ENCODE measurements at regions not wholly inside any gene's neighbourhood (a gene's known extent, or its start where the extent isn't known, plus 50 kb on each side); places are given as distances from the start of the nearest gene placed in this dataset.

GRCh38 chr22:48376428-48376827 is 1451.2 kb downstream of the BRD1 start:
- DNase-seq: no peak

GRCh38 chr22:48373626-48374173 is 1454.0 kb downstream of the BRD1 start:
- no peak for DNase-seq

- no peak for DNase-seq
These were observed 1455.3 kb downstream of the BRD1 start for GRCh38 chr22:48372390-48372789.

- DNase-seq: no peak
These were observed 1456.3 kb downstream of the BRD1 start for GRCh38 chr22:48371391-48371790.

- DNase-seq: no peak
These were observed 1457.0 kb downstream of the BRD1 start for GRCh38 chr22:48370508-48371325.

- DNase-seq: no peak
These were observed 1457.7 kb downstream of the BRD1 start for GRCh38 chr22:48369789-48370507.

- no peak for DNase-seq
These were observed 1458.6 kb downstream of the BRD1 start for GRCh38 chr22:48368975-48369525.

GRCh38 chr22:48367731-48368130 is 1459.9 kb downstream of the BRD1 start:
- no peak for DNase-seq

- DNase-seq: no peak
These were observed 1461.1 kb downstream of the BRD1 start for GRCh38 chr22:48366591-48366990.

GRCh38 chr22:48366056-48366455 is 1461.6 kb downstream of the BRD1 start:
- no peak for DNase-seq

GRCh38 chr22:48365386-48365785 is 1462.3 kb downstream of the BRD1 start:
- DNase-seq: no peak

GRCh38 chr22:48362721-48363404 is 1464.8 kb downstream of the BRD1 start:
- no peak for DNase-seq

GRCh38 chr22:48361099-48361639 is 1466.5 kb downstream of the BRD1 start:
- DNase-seq: no peak

GRCh38 chr22:48359613-48359965 is 1468.1 kb downstream of the BRD1 start:
- no peak for DNase-seq

GRCh38 chr22:48358886-48359612 is 1468.6 kb downstream of the BRD1 start:
- DNase-seq: no peak

GRCh38 chr22:48357961-48358360 is 1469.7 kb downstream of the BRD1 start:
- DNase-seq: no peak

- DNase-seq: no peak
These were observed 1470.5 kb downstream of the BRD1 start for GRCh38 chr22:48357196-48357595.

GRCh38 chr22:48356731-48357130 is 1470.9 kb downstream of the BRD1 start:
- no peak for DNase-seq

GRCh38 chr22:48354096-48354495 is 1473.6 kb downstream of the BRD1 start:
- DNase-seq: no peak

- no peak for DNase-seq
These were observed 1474.3 kb downstream of the BRD1 start for GRCh38 chr22:48353116-48353947.

Measured in bone marrow (tissue), 2 donors.